ENCODE measurements at regions not wholly inside any gene's neighbourhood (a gene's known extent, or its start where the extent isn't known, plus 50 kb on each side); places are given as distances from the start of the nearest gene placed in this dataset.

DNA sequence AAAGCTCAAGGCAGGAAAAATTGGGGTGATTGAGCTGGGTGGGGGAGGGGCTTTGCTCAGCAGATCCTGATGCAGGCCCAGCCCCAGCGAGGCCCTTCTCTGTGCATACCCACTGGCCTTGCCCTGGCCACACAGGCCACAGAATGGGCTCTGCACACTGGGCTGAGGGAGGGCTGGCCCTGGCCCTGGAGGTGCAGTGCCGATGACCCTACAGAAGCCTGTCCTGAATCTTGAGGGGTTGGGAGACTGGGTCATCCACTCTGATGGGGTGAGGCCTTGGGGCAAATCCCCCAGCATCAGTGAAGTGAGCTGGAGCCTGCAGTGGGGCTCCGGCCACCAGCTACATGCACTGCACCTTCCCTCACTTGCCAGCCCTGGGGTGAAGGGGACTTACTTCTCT, 153.1 kb downstream of the URI1 start:
- Histone ChIP-seq H3K4me1 (no peaks in the 10 kb centered on the region), H3K4me3 (no peak overlapping the region), H3K9me3 (no peaks in the 10 kb centered on the region), H3K36me3 (no peaks in the 10 kb centered on the region), H3K27ac (no peak overlapping the region), H3K27me3 (peaks cover 0 to 7% of the 10 kb centered on the region in 2 donors)
- no peak for TF ChIP-seq POLR2A (IDR thresholded peaks at IDR 0.05)
- TF ChIP-seq POLR2AphosphoS5 (IDR thresholded peaks at IDR 0.05), result no peak
- TF ChIP-seq, protein P1, sequence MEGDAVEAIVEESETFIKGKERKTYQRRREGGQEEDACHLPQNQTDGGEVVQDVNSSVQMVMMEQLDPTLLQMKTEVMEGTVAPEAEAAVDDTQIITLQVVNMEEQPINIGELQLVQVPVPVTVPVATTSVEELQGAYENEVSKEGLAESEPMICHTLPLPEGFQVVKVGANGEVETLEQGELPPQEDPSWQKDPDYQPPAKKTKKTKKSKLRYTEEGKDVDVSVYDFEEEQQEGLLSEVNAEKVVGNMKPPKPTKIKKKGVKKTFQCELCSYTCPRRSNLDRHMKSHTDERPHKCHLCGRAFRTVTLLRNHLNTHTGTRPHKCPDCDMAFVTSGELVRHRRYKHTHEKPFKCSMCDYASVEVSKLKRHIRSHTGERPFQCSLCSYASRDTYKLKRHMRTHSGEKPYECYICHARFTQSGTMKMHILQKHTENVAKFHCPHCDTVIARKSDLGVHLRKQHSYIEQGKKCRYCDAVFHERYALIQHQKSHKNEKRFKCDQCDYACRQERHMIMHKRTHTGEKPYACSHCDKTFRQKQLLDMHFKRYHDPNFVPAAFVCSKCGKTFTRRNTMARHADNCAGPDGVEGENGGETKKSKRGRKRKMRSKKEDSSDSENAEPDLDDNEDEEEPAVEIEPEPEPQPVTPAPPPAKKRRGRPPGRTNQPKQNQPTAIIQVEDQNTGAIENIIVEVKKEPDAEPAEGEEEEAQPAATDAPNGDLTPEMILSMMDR (IDR thresholded peaks at IDR 0.05), result no peak
- intact Hi-C loops (cut with DNase I; ENCODE audit: low total_unique reads), result no loop called here
- no peak for DNase-seq (ENCODE audit: low spot score in 2 of 2)

DNA sequence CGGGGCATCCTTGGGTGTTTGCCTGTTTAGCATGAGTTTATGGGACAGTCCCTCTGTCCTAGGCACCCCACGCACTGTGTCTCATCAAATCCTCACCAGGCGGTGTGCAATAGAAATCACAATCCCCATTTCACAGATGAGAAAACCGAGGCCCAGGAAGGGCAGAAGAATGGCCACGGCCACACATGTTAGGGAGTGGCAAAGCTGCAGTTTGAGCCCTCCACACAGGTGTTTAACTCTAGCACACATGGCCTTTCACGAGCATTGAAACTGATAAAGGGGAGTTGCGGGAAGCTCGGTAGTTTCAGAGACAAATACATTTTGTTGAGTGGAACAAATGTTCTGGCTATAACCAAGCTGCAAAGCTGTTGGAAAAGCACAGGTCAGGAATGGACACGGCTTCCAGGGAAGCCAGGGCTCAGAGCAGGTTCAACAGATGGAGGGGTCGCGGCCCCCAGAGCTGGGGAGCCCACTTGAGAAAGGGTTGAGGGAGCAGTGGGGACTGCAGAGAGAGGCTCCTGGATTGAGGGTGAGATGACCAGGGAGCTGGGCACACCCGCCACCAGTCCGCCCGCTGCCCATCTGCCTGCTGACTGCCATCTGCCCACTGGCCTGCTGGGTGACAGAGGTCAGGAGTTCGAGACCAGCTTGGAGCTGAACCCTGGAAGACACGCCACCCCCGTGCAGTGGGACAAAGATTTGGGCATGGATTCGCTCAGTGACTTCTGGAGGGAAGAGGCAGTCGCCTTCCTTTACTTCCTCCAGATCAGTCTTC, 154.7 kb downstream of the URI1 start:
- H3K27me3 ChIP-seq, result no peaks in the 10 kb centered on the region
- no peaks in the 10 kb centered on the region for H3K9me3 ChIP-seq
- no peak overlapping the region for H3K27ac ChIP-seq
- no peaks in the 10 kb centered on the region for H3K4me1 ChIP-seq
- intact Hi-C loops (cut with DNase I; ENCODE audit: low total_unique reads), result no loop called here
- no peak overlapping the region for H3K4me3 ChIP-seq
- H3K36me3 ChIP-seq, result no peaks in the 10 kb centered on the region
- DNase-seq (ENCODE audit: low spot score in 2 of 2), result no peak
- TF ChIP-seq POLR2AphosphoS5 (IDR thresholded peaks at IDR 0.05) (no peak), POLR2A (IDR thresholded peaks at IDR 0.05) (no peak)
- TF ChIP-seq, protein P1 (IDR thresholded peaks at IDR 0.05), result no peak

DNA sequence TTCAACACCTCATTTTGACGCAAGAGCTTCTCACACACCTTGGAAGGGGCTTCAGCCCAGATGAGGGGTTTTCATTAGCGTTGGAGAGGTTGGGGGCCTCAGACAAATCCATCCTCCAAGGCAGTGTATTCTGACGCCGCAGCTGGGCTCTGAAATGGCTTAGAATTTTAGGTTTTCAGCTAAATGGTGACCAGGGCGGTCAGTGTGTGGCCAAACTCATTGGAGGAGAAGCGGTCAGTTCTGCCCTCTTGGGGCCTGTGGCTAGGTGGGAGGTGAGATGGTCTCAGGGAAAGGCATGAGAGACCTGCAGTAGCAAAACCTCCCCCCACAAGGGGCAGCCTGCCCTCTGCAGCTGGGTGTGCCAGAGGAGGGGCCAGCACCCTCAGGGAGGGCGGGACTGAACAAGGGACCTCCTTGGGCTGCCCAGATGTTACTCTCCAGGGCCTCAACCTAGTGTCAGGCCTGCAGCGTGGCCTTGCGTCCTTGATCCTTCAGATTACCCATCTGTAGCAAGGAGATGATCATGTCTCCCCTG, 155.8 kb downstream of the URI1 start:
- TF ChIP-seq POLR2A (IDR thresholded peaks at IDR 0.05) (no peak), POLR2AphosphoS5 (IDR thresholded peaks at IDR 0.05) (no peak)
- TF ChIP-seq, protein P1 (IDR thresholded peaks at IDR 0.05), result no peak
- Histone ChIP-seq H3K9me3 (no peaks in the 10 kb centered on the region), H3K27me3 (no peaks in the 10 kb centered on the region), H3K27ac (no peak overlapping the region), H3K36me3 (no peaks in the 10 kb centered on the region), H3K4me3 (no peak overlapping the region), H3K4me1 (no peaks in the 10 kb centered on the region)
- intact Hi-C loops (cut with DNase I; ENCODE audit: low total_unique reads), result no loop called here
- DNase-seq (ENCODE audit: low spot score in 2 of 2), result no peak

DNA sequence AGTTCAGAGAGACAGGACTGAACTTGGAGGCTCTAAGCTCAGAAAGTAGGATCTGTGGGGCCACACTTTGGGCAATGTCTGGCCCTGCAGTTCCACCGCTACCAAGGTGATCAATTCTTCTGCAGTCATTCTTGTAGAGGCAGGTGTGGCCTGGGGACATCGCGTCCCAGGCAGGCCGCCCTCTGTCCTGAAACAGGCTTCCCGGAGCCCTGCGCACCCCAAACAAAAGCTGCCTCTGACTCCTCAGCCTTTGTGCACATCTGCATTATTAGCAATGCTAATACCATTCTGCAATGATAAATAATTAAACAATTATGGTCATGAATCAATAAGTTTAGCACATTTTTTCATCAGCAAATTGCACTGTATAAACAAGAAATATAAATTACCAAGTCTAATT, 160.2 kb downstream of the URI1 start:
- Histone ChIP-seq H3K27ac (no peak overlapping the region), H3K27me3 (peaks cover 0 to 8% of the 10 kb centered on the region in 2 donors), H3K9me3 (no peaks in the 10 kb centered on the region), H3K36me3 (no peaks in the 10 kb centered on the region), H3K4me3 (no peak overlapping the region), H3K4me1 (no peaks in the 10 kb centered on the region)
- TF ChIP-seq POLR2A (IDR thresholded peaks at IDR 0.05), result no peak
- intact Hi-C loops (cut with DNase I; ENCODE audit: low total_unique reads), result no loop called here
- DNase-seq (ENCODE audit: low spot score in 2 of 2), result no peak

DNA sequence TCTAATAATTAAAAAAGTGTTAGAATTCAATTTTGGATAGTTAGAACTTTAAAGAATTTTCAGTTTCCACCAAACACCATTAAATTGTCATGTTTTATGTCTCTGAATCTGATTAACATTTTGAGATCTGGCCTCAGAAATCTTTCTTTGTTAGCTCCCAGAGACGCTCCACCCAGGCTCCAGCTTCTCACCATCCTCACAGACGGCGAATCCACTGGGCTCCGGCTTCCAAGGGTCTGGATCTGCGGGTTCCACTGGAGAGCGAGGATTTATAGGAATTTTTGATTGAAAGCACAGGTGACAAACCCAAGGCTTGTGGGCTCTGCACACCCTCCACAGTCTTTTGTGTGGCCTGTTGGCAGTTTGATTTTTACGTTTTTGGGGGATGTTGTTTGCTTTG, 160.6 kb downstream of the URI1 start:
- no peaks in the 10 kb centered on the region for H3K4me1 ChIP-seq
- H3K4me3 ChIP-seq, result no peak overlapping the region
- H3K36me3 ChIP-seq, result no peaks in the 10 kb centered on the region
- no peak for TF ChIP-seq POLR2AphosphoS5 (IDR thresholded peaks at IDR 0.05)
- no peak for TF ChIP-seq POLR2A (IDR thresholded peaks at IDR 0.05)
- TF ChIP-seq, protein P1 (IDR thresholded peaks at IDR 0.05), result no peak
- intact Hi-C loops (cut with DNase I; ENCODE audit: low total_unique reads), result no loop called here
- H3K9me3 ChIP-seq, result no peaks in the 10 kb centered on the region
- peaks cover 0 to 8% of the 10 kb centered on the region in 2 donors for H3K27me3 ChIP-seq
- H3K27ac ChIP-seq, result no peak overlapping the region
- no peak for DNase-seq (ENCODE audit: low spot score in 2 of 2)
